A549 (cell line): ENCODE measurements at regions not wholly inside any gene's neighbourhood (a gene's known extent, or its start where the extent isn't known, plus 50 kb on each side); places are given as distances from the start of the nearest gene placed in this dataset.

ENCODE experiments used
- ATAC-seq, 2 experiments: fragments of 200-7000 bp in 1 of 2; fragments of >200 bp in 1 of 2; cut with Nextera tagmentation in 1 of 2; cut with Tn5 transposase in 1 of 2; 3 replicates each; pipeline versions ENCODE4 v1.8.0 to v1.9.1; 2018 to 2020; ENCODE audit warnings: mild to moderate bottlenecking in 1 of 2, moderate library complexity in 1 of 2
- CTCF ChIA-PET: fragments of 300-600 bp; sonication (Branson Sonifier 250); formaldehyde crosslinking; extraction: SDS; loops from one replicate; lab custom pipeline; 2021; ENCODE audit warnings: antibody characterized with exemption, inconsistent platforms; lab: Yijun Ruan, JAX
- POLR2A ChIA-PET: fragments of 350-600 bp; formaldehyde crosslinking; extraction: SDS; loops from one replicate; lab custom pipeline; 2021; ENCODE audit warnings: antibody characterized with exemption, inconsistent platforms; lab: Yijun Ruan, JAX
- DNase-seq, 2 experiments: peaks; one replicate each; pipeline versions ENCODE4 v3.0.0 to v3.0.0-alpha.2; 2011 to 2016; ENCODE audit warnings: low read depth in 1 of 2, low spot score in 1 of 2
- FAIRE-seq: peaks from 2 replicates; lab custom pipeline; 2011; peaks lifted over from hg19 to GRCh38; lab: Jason Lieb, UNC
- H3K27ac ChIP-seq, 2 experiments: fragments of >200 bp; sonication (Bioruptor Twin); formaldehyde crosslinking; 3 replicates each; pipeline ENCODE4 v1.5.1; 2016 to 2017
- H3K4me1 ChIP-seq: fragments of >200 bp; sonication (Bioruptor Twin); formaldehyde crosslinking; 3 replicates; pipeline ENCODE4 v1.6.1; 2016
- H3K4me2 ChIP-seq: fragments of >200 bp; sonication (Bioruptor Twin); formaldehyde crosslinking; 3 replicates; pipeline ENCODE4 v1.6.1; 2016
- H3K4me3 ChIP-seq: fragments of >200 bp; sonication (Bioruptor Twin); formaldehyde crosslinking; 3 replicates; pipeline ENCODE4 v1.5.1; 2016
- H3K9me3 ChIP-seq: fragments of >200 bp; sonication (Bioruptor Twin); formaldehyde crosslinking; 3 replicates; pipeline ENCODE4 v1.6.1; 2016
- ATOH8 ChIP-seq: fragments of 250-450 bp; sonication (Bioruptor Pico); IDR thresholded peaks from 2 replicates; pipeline ENCODE4 v1.5.0; 2020; ENCODE audit warnings: low read depth, mild to moderate bottlenecking, moderate library complexity
- E2F6 ChIP-seq: IDR thresholded peaks from 2 replicates; pipeline ENCODE4 v1.6.1; 2012; ENCODE audit warnings: low read depth, borderline replicate concordance
- EHF ChIP-seq: fragments of 250-450 bp; sonication (Bioruptor Pico); IDR thresholded peaks from 2 replicates; pipeline ENCODE4 v1.5.0; 2020; ENCODE audit warnings: mild to moderate bottlenecking
- HMGXB4 ChIP-seq: fragments of 250-450 bp; sonication (Bioruptor Pico); IDR thresholded peaks from 2 replicates; pipeline ENCODE4 v1.5.0; 2021; ENCODE audit warnings: mild to moderate bottlenecking, moderate library complexity, borderline replicate concordance
- MYC ChIP-seq: IDR thresholded peaks from 2 replicates; pipeline ENCODE4 v1.6.1; 2012; ENCODE audit warnings: mild to moderate bottlenecking, inconsistent platforms, low read length, improper control_type of control experiment, borderline replicate concordance
- NPAS2 ChIP-seq: fragments of 250-450 bp; sonication (Bioruptor Pico); IDR thresholded peaks from 2 replicates; pipeline ENCODE4 v1.8.0; 2022; ENCODE audit warnings: mild to moderate bottlenecking, moderate library complexity, borderline replicate concordance
- PBX3 ChIP-seq: IDR thresholded peaks from 2 replicates; pipeline ENCODE4 v1.6.1; 2012
- PHF8 ChIP-seq: fragments of 200-600 bp; sonication (generic); IDR thresholded peaks from 2 replicates; pipeline ENCODE4 v1.6.1; 2016; ENCODE audit warnings: low read depth, mild to moderate bottlenecking, antibody characterized with exemption, moderate library complexity, borderline replicate concordance
- POLR2AphosphoS2 ChIP-seq: conservative IDR thresholded peaks from 2 replicates; pipeline ENCODE4 v1.6.1; 2012; ENCODE audit warnings: low read length, improper control_type of control experiment, inconsistent platforms
- RAD21 ChIP-seq, 2 experiments: fragments of >200 bp in 1 of 2; sonication (Bioruptor Twin) in 1 of 2; formaldehyde crosslinking in 1 of 2; IDR thresholded peaks in 1 of 2; conservative IDR thresholded peaks in 1 of 2; 2 replicates in 1 of 2; 3 replicates in 1 of 2; pipeline ENCODE4 v1.6.1; 2012 to 2018; ENCODE audit warnings: inconsistent platforms in 1 of 2
- REST ChIP-seq: fragments of 200-600 bp; sonication (generic); IDR thresholded peaks from 2 replicates; pipeline ENCODE4 v1.6.1; 2016; ENCODE audit warnings: antibody characterized with exemption, mild to moderate bottlenecking, moderate library complexity
- RNF2 ChIP-seq: fragments of 200-600 bp; sonication (generic); IDR thresholded peaks from 2 replicates; pipeline ENCODE4 v1.6.1; 2016; ENCODE audit warnings: low read depth, mild to moderate bottlenecking, antibody characterized with exemption, moderate library complexity, borderline replicate concordance
- SMC3 ChIP-seq: fragments of >200 bp; sonication (Bioruptor Twin); formaldehyde crosslinking; IDR thresholded peaks from 3 replicates; pipeline ENCODE4 v1.6.1; 2018; ENCODE audit warnings: inconsistent platforms
- USF2 ChIP-seq: fragments of 450-650 bp; IDR thresholded peaks from 2 replicates; pipeline ENCODE4 v1.6.1; 2014; ENCODE audit warnings: antibody characterized with exemption
- WGBS: methylation state at CpG from one replicate; pipeline ENCODE4 v1.1.6; 2017; ENCODE audit errors: missing lambda C conversion rate; 5-methylcytosine and 5-hydroxymethylcytosine counted together

- POLR2A ChIA-PET, result no interaction called here
- H3K4me1 ChIP-seq, result peaks cover 14% of the 10 kb centered on the region
- whole genome bisulfite sequencing, result 9% methylated on average over 1 of the region's 1 CpG
Observed at GRCh38 chr14:51576879-51577278, 74.8 kb upstream of the FRMD6 start.

More at GRCh38 chr14:51576879-51577278, 74.8 kb upstream of the FRMD6 start:
- H3K4me3 ChIP-seq, result no peak overlapping the region
- H3K9me3 ChIP-seq, result no peaks in the 10 kb centered on the region
- DNase-seq (no peak), FAIRE-seq (no peak), ATAC-seq (no peak)
- no peak overlapping the region for H3K4me2 ChIP-seq
- CTCF ChIA-PET, result interaction anchor here (0.9 to 3.0 kb wide), 3 partner anchors 9 to 200 kb away, joined by 3 to 6 read pairs (median 4); no protein-coding TSS in a partner anchor
- H3K27ac ChIP-seq, result no peak overlapping the region
- TF ChIP-seq HMGXB4, result no peak
- TF ChIP-seq RNF2, result no peak
- TF ChIP-seq MYC, result no peak
- TF ChIP-seq REST, result no peak
- no peak for TF ChIP-seq SMC3
- TF ChIP-seq POLR2AphosphoS2, result no peak
- TF ChIP-seq NPAS2 (CRISPR knock-in tag), result no peak
- TF ChIP-seq E2F6, result no peak
- TF ChIP-seq USF2, result no peak
- TF ChIP-seq PBX3, result no peak
- TF ChIP-seq PHF8, result no peak
- no peak for TF ChIP-seq ATOH8 (CRISPR knock-in tag)
- no peak for TF ChIP-seq EHF (CRISPR knock-in tag)
- TF ChIP-seq RAD21 (conservative IDR thresholded peaks at IDR 0.05 in 1 of 2, IDR thresholded peaks at IDR 0.05 in 1 of 2), result no peak
